Lower leg skin (tissue), 4 donors: ENCODE measurements at regions not wholly inside any gene's neighbourhood (a gene's known extent, or its start where the extent isn't known, plus 50 kb on each side); places are given as distances from the start of the nearest gene placed in this dataset.

ENCODE experiments used
- DNase-seq, 2 donors: peaks; one replicate each; pipeline ENCODE4 v3.0.0-alpha.2; 2019; ENCODE audit warnings: low spot score in 2 of 2
- H3K4me3 ChIP-seq: fragments of 200-600 bp; sonication (generic); 2 replicates; pipeline ENCODE4 v1.5.1; 2017; ENCODE audit warnings: mild to moderate bottlenecking, low read depth; ENCODE audit not compliant: poor library complexity, severe bottlenecking
- CTCF ChIP-seq, 3 donors: fragments of 450-650 bp; IDR thresholded peaks; one replicate each; pipeline ENCODE4 v1.5.1; 2016; ENCODE audit warnings: antibody characterized with exemption in 3 of 3, mild to moderate bottlenecking in 3 of 3, moderate library complexity in 2 of 3
- POLR2A ChIP-seq, 2 donors: fragments of 450-650 bp; IDR thresholded peaks; one replicate each; pipeline ENCODE4 v1.6.1; 2016 to 2017; ENCODE audit warnings: antibody characterized with exemption in 2 of 2, mild to moderate bottlenecking in 1 of 2, moderate library complexity in 1 of 2
- WGBS, 2 donors: methylation state at CpG; one replicate each; pipeline ENCODE4 v1.1.5; 2018; 5-methylcytosine and 5-hydroxymethylcytosine counted together
- intact Hi-C: fragments of 100-400 bp; cut with DNase I; formaldehyde crosslinking; loops from one replicate; pipeline ENCODE4 v1.15.0; 2023; ENCODE audit warnings: low total_unique reads

GRCh38 chr7:22611758-22612079, 111.7 kb upstream of the STEAP1B start:
- TF ChIP-seq POLR2A (IDR thresholded peaks at IDR 0.05) (no peak), CTCF (IDR thresholded peaks at IDR 0.05) (no peak)
- DNase-seq: no peak
- H3K4me3 ChIP-seq: no peak overlapping the region
- WGBS, 2 donors: 85 to 87% methylated on average over 4 of the region's 4 CpGs
- intact Hi-C loops: no loop called here

- intact Hi-C loops: no loop called here
- 74 to 76% methylated on average over 3 of the region's 3 CpGs for WGBS, 2 donors
- no peak for DNase-seq
- H3K4me3 ChIP-seq: no peak overlapping the region
- TF ChIP-seq CTCF (IDR thresholded peaks at IDR 0.05) (no peak), POLR2A (IDR thresholded peaks at IDR 0.05) (no peak)
Measured at GRCh38 chr7:22610951-22611757, 111.2 kb upstream of the STEAP1B start.

- no peak for TF ChIP-seq POLR2A (IDR thresholded peaks at IDR 0.05)
- TF ChIP-seq CTCF (IDR thresholded peaks at IDR 0.05): no peak
- WGBS, 2 donors: 86 to 90% methylated on average over 3 of the region's 3 CpGs
- intact Hi-C loops: no loop called here
- no peak overlapping the region for H3K4me3 ChIP-seq
- no peak for DNase-seq
Measured at GRCh38 chr7:22610263-22610662, 110.3 kb upstream of the STEAP1B start.

- TF ChIP-seq POLR2A (IDR thresholded peaks at IDR 0.05) (no peak), CTCF (IDR thresholded peaks at IDR 0.05) (no peak)
- peak; percentile 45 to 86 for DNase-seq
- intact Hi-C loops: no loop called here
- 62 to 71% methylated on average over 5 of the region's 5 CpGs for WGBS, 2 donors
- H3K4me3 ChIP-seq: no peak overlapping the region
Measured at GRCh38 chr7:22607180-22607579, 107.2 kb upstream of the STEAP1B start.

- intact Hi-C loops: no loop called here
- no peak for DNase-seq
- H3K4me3 ChIP-seq: no peak overlapping the region
- WGBS, 2 donors: 85 to 88% methylated on average over 2 of the region's 2 CpGs
- TF ChIP-seq CTCF (IDR thresholded peaks at IDR 0.05) (no peak), POLR2A (IDR thresholded peaks at IDR 0.05) (no peak)
Measured at GRCh38 chr7:22604246-22604645, 104.3 kb upstream of the STEAP1B start.
